HG03039 (cell line): ENCODE measurements at regions not wholly inside any gene's neighbourhood (a gene's known extent, or its start where the extent isn't known, plus 50 kb on each side); places are given as distances from the start of the nearest gene placed in this dataset.

Experiments
- ATAC-seq: cut with Tn5 transposase; IDR thresholded peaks from one replicate; pipeline ENCODE4 v1.9.1; 2021; ENCODE audit warnings: mild to moderate bottlenecking, moderate library complexity; ENCODE audit not compliant: unreplicated experiment

DNA sequence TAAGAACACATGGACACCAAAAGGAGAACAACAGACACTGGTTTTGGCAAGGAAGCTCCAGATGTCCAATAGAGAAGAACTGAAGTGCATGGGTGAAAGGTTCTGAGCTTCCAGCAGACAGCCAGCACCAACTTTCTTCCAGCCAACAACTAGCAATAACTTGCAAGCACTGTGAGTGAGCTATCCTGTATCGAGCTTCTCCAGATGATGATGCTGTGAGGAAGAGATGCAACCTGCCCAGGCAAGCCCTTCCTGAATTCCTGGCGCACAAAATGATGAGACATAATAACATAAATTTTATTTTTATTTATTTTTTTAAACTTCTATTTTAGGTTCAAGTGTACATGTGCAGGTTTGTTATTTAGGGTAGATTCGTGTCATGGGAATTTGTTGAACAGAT is 692.1 kb downstream of the DNAJB9 start:
- ATAC-seq = no peak

DNA sequence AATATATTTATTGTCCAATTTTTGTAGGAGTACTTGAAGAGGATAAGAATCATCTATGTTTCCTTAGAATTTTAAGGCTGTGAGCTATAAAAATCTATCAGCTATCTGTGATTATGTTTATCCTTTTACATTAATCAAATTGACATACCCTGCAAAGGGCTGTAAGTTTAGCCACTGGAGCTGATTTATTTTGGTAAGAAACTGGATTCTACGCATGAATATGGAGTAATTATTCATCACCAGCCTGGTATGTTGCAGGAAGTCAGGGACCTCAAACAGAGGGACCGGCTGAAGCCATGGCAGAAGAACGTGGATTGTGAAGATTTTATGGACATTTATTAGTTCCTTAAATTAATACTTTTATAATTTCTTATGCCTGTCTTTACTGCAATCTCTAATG is 696.9 kb downstream of the DNAJB9 start:
- no peak for ATAC-seq

DNA sequence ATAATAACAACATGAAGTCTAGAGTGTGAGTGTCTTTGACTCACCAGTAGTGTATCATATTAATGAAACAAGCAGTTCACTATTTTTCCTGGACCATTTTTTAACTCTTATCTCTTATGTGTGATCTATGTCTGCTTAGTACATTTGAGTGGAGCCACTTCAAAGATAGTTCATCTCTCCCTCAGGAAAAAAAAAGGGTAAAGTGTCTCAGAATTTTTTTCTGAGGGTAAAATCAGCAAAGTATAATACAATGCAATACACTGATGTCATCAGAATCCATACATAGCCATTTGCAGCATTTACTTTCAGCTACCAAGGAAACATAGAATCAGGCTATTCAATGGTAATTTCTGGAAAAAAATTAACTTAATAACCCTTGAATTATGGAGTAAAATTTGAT is 706.7 kb downstream of the DNAJB9 start:
- no peak for ATAC-seq

DNA sequence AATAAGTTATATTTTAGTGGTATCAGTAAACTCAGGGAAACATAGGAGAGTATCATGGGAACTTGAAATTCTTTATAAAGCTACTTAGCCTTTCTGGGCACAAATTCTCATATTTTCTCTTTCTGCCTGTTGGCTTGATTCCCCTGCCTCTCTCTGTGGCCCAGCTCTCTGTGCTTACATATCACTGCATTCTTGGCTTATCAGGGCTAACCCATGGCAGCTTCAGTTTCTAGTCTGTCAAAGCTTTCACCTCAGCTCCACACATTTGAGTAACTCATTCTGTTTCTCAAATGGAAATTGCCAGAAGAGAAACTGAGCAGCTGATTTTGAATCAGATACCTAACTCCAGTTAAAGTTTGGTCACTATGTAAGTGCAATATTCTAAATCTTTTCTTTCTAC is 713.1 kb downstream of the DNAJB9 start:
- no peak for ATAC-seq

DNA sequence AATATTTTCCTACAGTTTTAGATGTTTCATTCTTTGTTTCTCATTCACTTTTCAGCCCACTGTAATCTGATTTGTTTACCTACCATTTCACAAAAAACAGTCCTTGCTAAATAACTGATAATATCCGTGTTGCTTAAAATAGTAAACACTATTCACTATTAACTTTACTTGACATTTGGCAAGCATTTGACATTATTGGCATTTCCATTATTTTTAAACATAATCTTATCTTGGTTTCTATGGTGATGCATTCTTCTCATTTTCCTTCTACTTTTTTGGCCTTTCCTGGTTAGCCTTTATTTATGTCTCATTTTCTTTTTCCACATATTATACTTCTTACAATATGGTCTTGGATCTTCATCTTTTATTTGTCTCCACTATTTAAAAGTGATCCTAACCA is 715.3 kb downstream of the DNAJB9 start:
- ATAC-seq = no peak

DNA sequence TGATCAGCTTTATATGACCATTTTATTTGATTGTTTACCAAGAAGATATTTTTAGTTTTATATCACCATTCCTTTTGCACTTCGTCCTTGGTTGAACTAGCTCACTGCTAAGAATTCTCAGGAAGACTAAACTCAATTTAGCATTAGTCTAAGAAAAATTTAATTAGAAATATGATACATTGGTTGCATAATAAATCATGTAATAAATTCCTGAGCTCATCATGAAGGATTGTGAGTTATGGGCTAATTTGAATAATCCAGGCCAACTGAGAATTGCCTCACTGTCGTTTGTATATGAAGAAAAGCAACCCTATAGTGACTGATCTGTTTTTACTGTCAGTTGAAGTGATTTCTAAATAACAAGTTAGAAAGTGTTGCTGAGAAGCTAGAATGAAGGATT is 725.5 kb downstream of the DNAJB9 start:
- ATAC-seq = no peak

DNA sequence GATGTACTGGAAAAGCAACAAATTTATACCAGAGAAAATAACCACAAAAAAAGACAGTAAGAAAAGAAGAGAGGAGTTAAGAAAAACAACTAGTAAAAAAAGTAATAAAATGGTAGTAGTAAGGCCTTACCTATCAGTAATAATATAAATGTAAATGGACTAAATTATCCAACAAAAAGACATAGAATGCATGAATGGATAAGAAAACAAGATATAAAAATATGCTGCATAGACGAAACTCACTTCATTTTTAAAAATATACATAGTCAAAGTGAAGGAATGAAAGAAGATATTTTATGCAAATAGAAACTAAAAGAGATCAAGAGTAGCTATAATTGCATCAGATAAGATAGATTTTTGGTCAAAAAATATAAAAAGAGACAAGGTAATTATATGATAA is 739.1 kb downstream of the DNAJB9 start:
- no peak for ATAC-seq

DNA sequence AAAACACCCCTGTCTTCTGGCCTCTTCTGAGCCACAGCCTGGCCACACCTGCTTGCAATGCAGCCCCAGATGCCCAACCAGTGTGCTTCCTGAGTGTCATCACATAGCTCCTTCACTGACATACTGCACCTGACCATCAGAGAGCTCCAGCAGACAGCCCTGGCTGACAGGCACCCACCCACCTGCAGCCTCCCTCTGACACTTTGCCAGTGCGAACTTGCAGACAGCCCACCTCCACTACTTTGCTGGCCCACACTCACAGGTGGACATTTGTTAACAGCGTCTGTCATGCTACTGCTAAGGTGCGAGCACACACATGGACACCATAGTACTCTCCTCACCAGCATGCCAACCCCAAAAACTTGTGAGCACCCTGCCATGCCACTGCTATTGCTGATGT is 740.1 kb downstream of the DNAJB9 start:
- no peak for ATAC-seq

DNA sequence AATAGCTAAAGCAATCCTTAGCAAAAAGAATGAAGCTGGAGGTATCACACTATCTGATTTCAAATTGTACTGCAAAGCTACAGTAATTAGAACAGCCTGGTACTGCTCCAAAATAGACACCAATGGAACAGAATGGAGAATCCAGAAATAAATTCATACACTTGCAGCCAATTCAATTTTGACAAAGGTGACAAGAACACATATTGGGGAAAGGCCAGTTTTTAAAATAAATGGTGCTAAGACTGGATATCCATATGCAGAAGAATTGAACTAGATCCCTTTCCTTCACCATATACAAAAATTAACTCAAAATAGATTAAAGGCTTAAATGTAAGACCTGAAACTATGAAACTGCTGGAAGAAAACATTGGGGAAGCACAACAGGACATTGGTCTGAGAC is 748.5 kb downstream of the DNAJB9 start:
- no peak for ATAC-seq

DNA sequence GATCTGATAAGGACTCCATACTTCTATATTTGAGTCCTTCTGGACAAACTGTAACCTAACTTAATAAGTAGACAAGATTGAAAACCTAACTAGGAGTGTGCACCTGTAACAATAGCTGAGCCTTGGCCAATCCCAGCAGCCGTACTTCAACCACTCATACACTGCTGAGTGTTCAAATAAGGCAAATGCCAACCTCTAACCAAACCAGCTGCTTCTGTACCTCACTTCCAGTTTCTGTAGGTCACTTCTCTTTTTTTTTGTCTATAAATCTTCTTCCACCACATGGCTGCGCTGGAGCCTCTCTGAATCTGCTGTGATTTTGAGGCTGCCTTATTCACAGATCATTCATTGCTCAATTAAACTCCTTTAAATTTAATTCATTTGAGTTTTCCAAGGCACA is 753.2 kb downstream of the DNAJB9 start:
- ATAC-seq = no peak

DNA sequence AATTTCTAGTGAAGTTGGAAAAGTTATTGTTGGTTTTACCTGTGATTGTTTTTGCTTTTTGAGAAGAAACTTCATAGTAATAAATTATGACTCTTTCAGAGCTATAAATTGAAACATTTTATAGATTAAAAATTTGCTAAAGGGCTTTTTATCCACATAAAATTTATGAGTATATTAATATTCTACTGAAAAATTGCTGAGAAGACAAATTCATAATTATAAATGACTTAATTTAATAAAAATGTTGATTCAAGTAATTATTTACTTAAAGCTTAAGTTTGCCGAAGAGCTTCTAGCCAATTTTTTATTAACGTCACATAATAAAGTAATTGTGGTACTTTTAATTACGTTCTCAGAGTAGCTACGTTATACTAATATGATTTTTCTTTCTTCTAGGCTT is 761.7 kb downstream of the DNAJB9 start:
- ATAC-seq = no peak

DNA sequence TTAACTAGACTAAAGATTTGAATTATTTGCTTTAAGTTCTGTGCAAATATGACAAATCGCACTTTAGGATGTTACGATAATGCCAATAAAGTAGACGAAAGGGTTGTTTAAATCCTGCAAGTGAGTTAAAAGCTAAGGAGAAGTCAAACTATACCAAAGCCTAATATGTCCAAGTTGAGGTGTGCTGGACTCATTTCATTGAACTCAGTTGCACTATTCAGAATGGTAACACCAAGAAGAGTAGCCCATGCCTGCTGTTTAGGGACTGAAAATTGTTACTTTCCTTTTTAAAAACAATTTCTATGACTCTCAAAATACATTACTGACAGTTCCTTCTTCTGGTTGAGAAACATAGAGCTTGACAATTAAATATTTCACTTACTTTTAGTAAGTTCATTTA is 766.3 kb downstream of the DNAJB9 start:
- no peak for ATAC-seq

DNA sequence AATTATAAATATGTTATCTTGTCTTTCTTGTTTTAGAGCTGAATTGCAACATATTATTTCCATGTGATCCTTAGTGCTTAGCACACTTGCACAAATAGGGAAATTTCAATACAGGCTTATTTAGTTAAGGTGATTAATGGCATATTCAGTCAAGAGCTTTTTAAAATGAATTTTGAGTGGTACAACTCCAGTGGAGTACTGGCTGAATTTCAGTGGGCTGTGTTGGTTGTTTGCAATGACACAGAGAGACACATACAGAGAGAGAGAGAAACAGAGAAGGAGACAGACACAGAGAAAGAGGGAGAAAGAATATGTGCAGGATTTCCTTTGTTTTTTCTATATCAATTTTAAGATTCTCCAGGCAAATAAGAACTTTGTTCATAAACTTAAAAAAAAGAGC is 766.9 kb downstream of the DNAJB9 start:
- no peak for ATAC-seq

DNA sequence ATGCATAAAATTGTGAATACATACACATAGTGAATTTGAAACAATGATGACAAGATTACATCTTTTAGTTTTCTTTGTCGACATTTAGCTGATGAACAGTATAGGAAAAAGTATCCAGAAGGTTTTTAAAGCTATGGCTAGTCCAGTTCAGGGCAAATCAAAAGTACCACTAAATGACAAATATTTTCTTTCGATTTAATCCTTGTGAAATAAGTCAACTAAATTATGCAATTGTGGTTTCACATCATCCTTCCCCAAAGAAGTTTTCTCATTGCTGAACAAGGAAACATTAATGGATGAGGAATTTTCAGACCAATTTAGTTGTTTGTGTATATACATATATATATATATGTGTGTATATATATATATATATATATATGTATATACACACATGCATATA is 774.0 kb downstream of the DNAJB9 start:
- ATAC-seq = no peak

DNA sequence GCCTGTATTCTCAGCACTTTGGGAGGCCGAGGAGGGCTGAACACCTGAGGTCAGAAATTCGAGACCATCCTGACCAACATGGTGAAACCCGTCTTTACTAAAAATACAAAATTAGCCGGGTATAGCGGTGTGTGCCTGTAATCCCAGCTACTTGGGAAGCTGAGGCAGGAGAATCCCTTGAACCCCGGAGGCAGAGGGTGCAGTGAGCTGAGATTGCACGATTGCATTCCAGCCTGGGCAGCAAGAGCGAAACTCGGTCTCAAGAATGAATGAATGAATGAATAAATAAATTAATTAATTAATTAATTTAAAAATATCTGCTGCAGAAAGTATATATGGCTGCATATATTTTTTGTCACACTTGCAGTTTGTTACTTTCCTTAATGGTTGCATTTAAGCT is 781.8 kb downstream of the DNAJB9 start:
- ATAC-seq = no peak

DNA sequence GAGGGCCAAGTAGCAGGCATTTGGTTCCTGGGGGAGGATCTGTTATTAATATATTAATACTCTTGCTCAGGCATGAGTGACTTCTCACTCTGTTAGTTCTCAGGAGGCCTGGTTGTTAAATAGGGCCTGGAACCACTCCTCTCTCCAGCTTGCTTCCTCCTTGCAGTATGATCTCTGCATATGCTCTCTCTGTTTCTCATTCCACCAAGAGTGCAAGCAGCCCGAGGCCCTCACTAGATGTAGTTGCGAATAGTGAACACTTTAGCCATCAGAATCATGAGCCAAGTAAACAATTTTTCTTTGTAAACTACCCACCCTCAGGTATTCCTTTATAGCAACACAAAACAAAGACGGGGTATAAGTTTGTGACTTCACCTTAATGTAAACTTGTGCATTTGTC is 784.3 kb downstream of the DNAJB9 start:
- no peak for ATAC-seq

DNA sequence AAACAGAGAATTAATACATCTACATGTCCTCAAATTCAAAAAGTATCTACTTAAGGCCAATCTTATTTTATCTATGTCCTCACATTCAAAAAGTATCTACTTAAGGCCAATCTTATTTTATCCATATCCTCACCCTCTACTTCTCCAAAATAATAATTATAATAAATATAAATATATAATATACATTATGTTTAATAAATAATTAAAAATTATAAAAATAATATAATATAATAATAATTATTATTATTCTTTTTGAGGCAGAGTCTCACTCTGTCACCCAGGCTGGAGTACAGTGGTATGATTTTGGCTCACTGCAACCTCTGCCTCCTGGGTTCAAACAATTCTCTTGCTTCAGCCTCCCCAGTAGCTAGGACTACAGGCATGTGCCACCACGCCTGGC is 784.9 kb downstream of the DNAJB9 start:
- ATAC-seq = no peak

DNA sequence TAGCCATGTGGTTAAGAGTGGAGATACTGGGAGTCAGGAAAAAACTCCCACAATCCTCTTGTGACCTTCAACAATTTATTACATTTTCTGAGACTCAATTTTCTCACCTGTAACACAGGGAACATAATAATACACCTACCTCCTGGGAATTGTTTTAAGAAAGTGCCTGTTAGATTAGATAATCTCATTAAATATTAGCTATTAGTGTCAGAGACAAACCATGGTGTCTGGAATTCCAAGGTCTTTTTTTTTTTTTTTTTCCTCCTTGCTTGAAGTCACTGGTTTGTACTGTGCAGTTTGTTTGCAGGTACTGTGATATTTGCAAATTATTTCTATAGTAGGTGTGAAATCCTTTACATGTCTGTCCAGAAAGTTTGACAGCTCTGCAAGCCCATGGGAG is 806.1 kb downstream of the DNAJB9 start:
- no peak for ATAC-seq

DNA sequence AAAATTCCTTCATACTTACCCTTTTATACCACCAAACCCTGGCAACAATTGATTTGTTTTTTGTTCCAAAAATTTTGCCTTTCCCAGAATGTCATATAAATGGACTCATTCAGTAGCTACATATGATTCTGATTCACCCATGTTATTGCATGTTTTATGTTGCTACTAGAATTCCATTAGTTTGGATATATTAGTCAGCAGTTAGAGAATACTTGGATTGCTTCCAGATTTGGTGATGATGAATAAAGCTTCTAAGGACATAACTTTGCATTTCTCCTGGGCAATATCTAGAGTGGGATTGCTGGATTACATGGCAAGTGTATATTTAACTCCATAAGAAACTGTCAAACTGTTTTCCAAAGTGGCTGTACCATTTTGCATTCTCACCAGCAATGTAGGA is 806.9 kb downstream of the DNAJB9 start:
- ATAC-seq = no peak

DNA sequence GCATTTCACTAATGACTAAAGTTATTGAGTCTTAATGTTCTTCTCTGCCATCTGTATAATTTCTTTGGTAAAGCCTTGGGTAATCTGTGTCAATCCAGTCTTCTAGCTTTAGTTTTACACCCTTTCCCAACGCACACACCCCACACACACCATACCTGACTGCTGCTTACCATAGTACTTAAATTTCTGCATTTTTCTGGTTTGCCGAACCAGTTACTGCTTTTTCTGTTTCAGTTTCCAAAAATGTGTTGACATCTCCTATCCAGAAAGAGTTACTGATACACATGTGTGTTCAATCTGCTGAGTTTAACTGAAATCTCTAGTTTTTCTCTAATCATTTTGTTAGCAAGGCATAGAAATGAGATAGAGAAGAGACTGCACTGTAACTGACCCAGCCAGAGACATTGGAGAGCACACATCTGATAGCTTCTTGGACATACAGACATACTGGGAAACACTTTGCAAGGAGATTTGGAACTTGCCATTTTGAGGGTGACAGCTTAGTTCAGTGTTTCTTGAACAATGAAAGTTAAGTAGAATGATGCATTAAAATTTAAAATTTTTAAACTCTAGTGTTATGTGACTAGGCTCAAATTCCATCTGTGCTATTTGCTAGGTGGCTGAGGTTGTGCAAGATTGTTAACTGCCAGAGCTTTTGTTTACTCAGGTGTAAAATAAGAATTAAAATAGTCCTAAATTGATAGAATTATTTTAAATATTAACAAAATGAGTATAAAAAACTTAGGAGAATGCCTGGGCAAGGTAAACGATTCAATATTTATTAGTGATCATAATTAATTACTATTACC is 807.6 kb downstream of the DNAJB9 start:
- no peak for ATAC-seq

DNA sequence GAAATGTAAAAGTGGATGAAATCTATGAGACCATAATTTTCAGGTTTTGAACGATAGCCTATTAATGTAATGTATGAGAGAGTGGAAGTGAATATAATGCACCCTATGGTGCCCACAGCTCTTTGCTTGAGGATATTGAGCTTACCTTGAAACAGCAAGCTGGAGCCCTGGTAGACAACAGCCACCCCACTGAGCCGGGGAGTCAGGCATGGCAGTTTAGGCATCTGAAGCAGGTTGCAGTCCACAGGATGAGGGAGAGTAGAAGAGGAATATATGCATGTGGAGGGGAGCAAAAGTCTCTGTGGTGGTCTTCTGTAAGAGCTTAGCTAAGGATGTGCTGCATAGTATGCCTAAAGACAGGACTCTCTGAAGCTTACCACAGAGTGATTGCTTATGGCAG is 817.3 kb downstream of the DNAJB9 start:
- no peak for ATAC-seq

DNA sequence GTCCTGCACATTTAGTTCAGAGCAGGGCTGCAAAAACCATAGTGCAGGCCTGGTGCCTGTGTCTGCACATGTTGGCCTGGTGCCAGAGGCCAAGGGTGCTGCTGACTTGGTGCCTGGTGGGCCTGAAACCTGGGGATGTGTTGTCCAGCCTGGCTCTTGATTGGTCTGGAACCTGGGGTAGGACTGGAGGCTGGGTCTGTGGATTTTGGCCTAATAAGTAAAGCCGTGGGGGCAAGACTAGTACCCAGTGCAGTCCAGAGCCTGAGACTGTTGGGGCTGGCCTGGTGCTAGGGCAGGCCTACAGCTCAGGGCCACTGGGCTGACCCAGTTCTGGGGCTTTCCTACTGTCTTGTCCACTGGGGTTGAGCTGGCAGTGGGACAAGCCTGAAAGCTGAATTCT is 817.9 kb downstream of the DNAJB9 start:
- no peak for ATAC-seq

DNA sequence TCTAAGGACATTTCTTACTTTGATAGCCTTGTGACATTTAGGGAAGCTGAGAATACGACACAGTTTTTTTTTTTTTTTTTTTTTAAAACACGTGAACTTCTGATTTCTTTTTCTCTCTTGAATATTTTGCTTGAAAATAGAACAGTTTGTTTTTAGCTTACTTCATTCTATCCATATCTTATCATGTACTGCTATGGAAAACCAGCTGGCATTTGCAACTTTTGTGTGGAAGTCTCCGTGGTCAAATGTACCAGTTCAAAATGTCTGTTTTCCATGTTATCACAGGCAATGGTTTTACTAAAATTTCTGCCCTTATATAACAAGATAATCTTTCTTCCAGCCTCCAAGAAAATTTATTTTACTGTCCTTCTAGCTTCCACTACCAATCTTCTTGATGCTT is 821.6 kb downstream of the DNAJB9 start:
- no peak for ATAC-seq
